KMS-11 (cell line): ENCODE measurements at regions not wholly inside any gene's neighbourhood (a gene's known extent, or its start where the extent isn't known, plus 50 kb on each side); places are given as distances from the start of the nearest gene placed in this dataset.

Source experiments
- H2AFZ ChIP-seq: fragments of 200-600 bp; sonication (generic); 2 replicates; pipeline ENCODE4 v1.6.1; 2016; ENCODE audit warnings: antibody characterized with exemption, mixed run types, low read depth
- H3K27ac ChIP-seq: fragments of 200-600 bp; sonication (generic); 2 replicates; pipeline ENCODE4 v1.6.1; 2016; ENCODE audit warnings: mild to moderate bottlenecking, mixed run types
- H3K27me3 ChIP-seq: fragments of 200-600 bp; sonication (generic); 2 replicates; pipeline ENCODE4 v1.6.1; 2017; ENCODE audit warnings: mild to moderate bottlenecking, low read depth, mixed run types, moderate library complexity; ENCODE audit not compliant: insufficient read depth
- H3K36me3 ChIP-seq: fragments of 200-600 bp; sonication (generic); 2 replicates; pipeline ENCODE4 v1.6.1; 2017; ENCODE audit warnings: mild to moderate bottlenecking, mixed run types; ENCODE audit not compliant: insufficient read depth
- H3K4me1 ChIP-seq: fragments of 200-600 bp; sonication (generic); 2 replicates; pipeline ENCODE4 v1.6.1; 2016; ENCODE audit warnings: mild to moderate bottlenecking, low read depth, mixed run types; ENCODE audit not compliant: poor library complexity, severe bottlenecking
- H3K4me2 ChIP-seq: fragments of 200-600 bp; sonication (generic); 2 replicates; pipeline ENCODE4 v1.7.0; 2016; ENCODE audit warnings: mild to moderate bottlenecking, mixed run types
- H3K4me3 ChIP-seq: fragments of 200-600 bp; sonication (generic); IDR thresholded peaks from 2 replicates; pipeline ENCODE4 v1.6.1; 2017; ENCODE audit warnings: low read depth, low read length, mixed read lengths; ENCODE audit not compliant: insufficient read depth
- H3K79me2 ChIP-seq: fragments of 200-600 bp; sonication (generic); 2 replicates; pipeline ENCODE4 v1.6.1; 2016; ENCODE audit warnings: low read depth, mixed run types; ENCODE audit not compliant: insufficient read depth
- H3K9ac ChIP-seq: fragments of 200-600 bp; sonication (generic); 2 replicates; pipeline ENCODE4 v1.6.1; 2016; ENCODE audit warnings: mild to moderate bottlenecking, mixed run types
- H4K20me1 ChIP-seq: fragments of 200-600 bp; sonication (generic); 2 replicates; pipeline ENCODE4 v1.6.1; 2016; ENCODE audit warnings: mild to moderate bottlenecking, mixed run types; ENCODE audit not compliant: insufficient read depth
- CTCF ChIP-seq: fragments of 200-600 bp; sonication (generic); conservative IDR thresholded peaks from 2 replicates; pipeline ENCODE4 v1.6.1; 2017; ENCODE audit warnings: low read depth, mild to moderate bottlenecking, antibody characterized with exemption, low read length, moderate library complexity, mixed read lengths

GRCh38 chr1:209473025-209473424 is 110.5 kb upstream of the CAMK1G start:
- no peaks in the 10 kb centered on the region for H3K79me2 ChIP-seq
- H4K20me1 ChIP-seq = no peaks in the 10 kb centered on the region
- H3K27me3 ChIP-seq = no peaks in the 10 kb centered on the region
- no peaks in the 10 kb centered on the region for H3K4me1 ChIP-seq
- H3K4me3 ChIP-seq = no peak overlapping the region
- no peaks in the 10 kb centered on the region for H3K36me3 ChIP-seq
- no peak for TF ChIP-seq CTCF
- H3K4me2 ChIP-seq = no peak overlapping the region
- H2AFZ ChIP-seq = no peak overlapping the region
- no peak overlapping the region for H3K27ac ChIP-seq
- no peak overlapping the region for H3K9ac ChIP-seq

DNA sequence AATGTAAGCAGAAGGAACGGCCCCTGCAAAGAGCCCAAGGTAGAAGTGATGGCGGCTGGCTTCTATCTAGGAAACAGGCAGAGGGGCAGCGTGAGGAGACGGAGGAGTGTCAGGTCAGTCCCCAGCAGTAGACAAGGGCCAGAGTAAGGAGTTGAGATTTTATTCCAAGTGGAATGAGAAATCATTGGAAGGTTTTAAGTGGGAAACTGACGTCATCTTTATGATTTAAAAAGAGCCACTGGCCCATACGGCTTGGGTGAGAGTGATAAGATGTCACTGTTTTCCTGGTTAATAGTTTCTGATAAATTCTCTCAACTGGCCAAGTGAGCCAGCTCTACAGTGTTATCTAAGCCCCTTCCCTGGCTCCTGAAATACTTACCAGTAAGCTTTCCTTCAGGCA is 103.2 kb upstream of the CAMK1G start:
- no peak overlapping the region for H3K4me3 ChIP-seq
- H3K9ac ChIP-seq = no peak overlapping the region
- no peaks in the 10 kb centered on the region for H3K27me3 ChIP-seq
- H3K4me2 ChIP-seq = no peak overlapping the region
- no peaks in the 10 kb centered on the region for H3K79me2 ChIP-seq
- TF ChIP-seq CTCF = no peak
- H3K4me1 ChIP-seq = no peaks in the 10 kb centered on the region
- no peak overlapping the region for H2AFZ ChIP-seq
- H3K36me3 ChIP-seq = no peaks in the 10 kb centered on the region
- no peak overlapping the region for H3K27ac ChIP-seq
- no peaks in the 10 kb centered on the region for H4K20me1 ChIP-seq

DNA sequence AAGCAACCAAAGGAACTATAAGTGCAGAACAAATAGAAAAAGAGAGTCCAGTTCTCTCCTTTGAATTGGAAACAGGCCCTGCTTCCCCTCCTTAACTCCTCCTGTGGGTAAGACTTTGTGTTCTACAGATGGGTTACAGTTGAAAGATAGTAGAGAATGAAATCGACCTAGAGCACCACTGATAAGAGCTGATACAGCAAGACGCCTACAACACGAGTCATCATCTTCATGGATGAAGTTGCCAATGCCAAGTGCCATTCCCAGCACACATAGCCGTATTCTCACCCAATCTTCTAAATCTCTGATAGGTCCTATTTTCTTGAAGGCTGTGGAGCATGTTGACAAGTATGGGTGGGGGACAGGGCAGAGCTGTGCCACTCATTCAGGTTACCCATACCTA is 99.8 kb upstream of the CAMK1G start:
- no peak overlapping the region for H2AFZ ChIP-seq
- H3K4me2 ChIP-seq = no peak overlapping the region
- H3K4me1 ChIP-seq = no peaks in the 10 kb centered on the region
- no peak for TF ChIP-seq CTCF
- H3K27ac ChIP-seq = no peak overlapping the region
- H3K27me3 ChIP-seq = no peaks in the 10 kb centered on the region
- H3K9ac ChIP-seq = no peak overlapping the region
- no peak overlapping the region for H3K4me3 ChIP-seq
- no peaks in the 10 kb centered on the region for H4K20me1 ChIP-seq
- H3K36me3 ChIP-seq = no peaks in the 10 kb centered on the region
- H3K79me2 ChIP-seq = no peaks in the 10 kb centered on the region

- H3K27ac ChIP-seq = no peak overlapping the region
Measured at GRCh38 chr1:209484429-209484828, 99.1 kb upstream of the CAMK1G start.

More at GRCh38 chr1:209484429-209484828, 99.1 kb upstream of the CAMK1G start:
- no peaks in the 10 kb centered on the region for H3K27me3 ChIP-seq
- H3K4me1 ChIP-seq = no peaks in the 10 kb centered on the region
- no peak overlapping the region for H3K4me2 ChIP-seq
- no peaks in the 10 kb centered on the region for H3K36me3 ChIP-seq
- no peak overlapping the region for H2AFZ ChIP-seq
- H4K20me1 ChIP-seq = no peaks in the 10 kb centered on the region
- no peaks in the 10 kb centered on the region for H3K79me2 ChIP-seq
- no peak overlapping the region for H3K9ac ChIP-seq
- no peak overlapping the region for H3K4me3 ChIP-seq
- no peak for TF ChIP-seq CTCF
